H1 (cell line): ENCODE measurements at regions not wholly inside any gene's neighbourhood (a gene's known extent, or its start where the extent isn't known, plus 50 kb on each side); places are given as distances from the start of the nearest gene placed in this dataset.

Source experiments
- CTCF ChIA-PET: fragments of 300-600 bp; sonication (Branson Sonifier 250); formaldehyde crosslinking; loops from one replicate; lab custom pipeline; 2021; ENCODE audit not compliant: partially characterized antibody; lab: Charles Lee
- POLR2A ChIA-PET: fragments of 300-600 bp; sonication (Branson Sonifier 250); formaldehyde crosslinking; loops from one replicate; lab custom pipeline; 2021; ENCODE audit warnings: inconsistent platforms; ENCODE audit not compliant: partially characterized antibody; lab: Charles Lee
- DNase-seq, 2 experiments: peaks; one replicate each; pipeline versions ENCODE4 v3.0.0 to v3.0.0-alpha.2; 2010 to 2022; ENCODE audit warnings: low spot score in 2 of 2, low read depth in 1 of 2, mixed read lengths in 1 of 2
- FAIRE-seq: peaks from 2 replicates; lab custom pipeline; 2011; peaks lifted over from hg19 to GRCh38; lab: Jason Lieb, UNC
- H2AFZ ChIP-seq: 2 replicates; pipeline ENCODE4 v1.8.1; 2012; ENCODE audit warnings: low read length, inconsistent platforms
- H2AK5ac ChIP-seq: 2 replicates; pipeline ENCODE4 v1.6.1; 2013; ENCODE audit warnings: low read depth, low read length
- H2BK120ac ChIP-seq: replicated peaks from 2 replicates; pipeline ENCODE3; 2013; ENCODE audit warnings: low read depth, low read length, inconsistent platforms
- H2BK12ac ChIP-seq: 2 replicates; pipeline ENCODE4 v1.6.1; 2013; ENCODE audit warnings: low read depth, low read length
- H2BK15ac ChIP-seq: 2 replicates; pipeline ENCODE4 v1.6.1; 2013; ENCODE audit warnings: low read length
- H2BK20ac ChIP-seq: 2 replicates; pipeline ENCODE4 v1.6.1; 2013; ENCODE audit warnings: low read length
- H2BK5ac ChIP-seq: 2 replicates; pipeline ENCODE4 v1.6.1; 2013; ENCODE audit warnings: low read depth, low read length
- H3K14ac ChIP-seq: 2 replicates; pipeline ENCODE4 v1.6.1; 2013; ENCODE audit warnings: inconsistent platforms; ENCODE audit not compliant: insufficient read length
- H3K18ac ChIP-seq: 2 replicates; pipeline ENCODE4 v1.6.1; 2013; ENCODE audit warnings: low read length; ENCODE audit errors: extremely low read depth
- H3K23ac ChIP-seq: 2 replicates; pipeline ENCODE4 v1.6.1; 2013; ENCODE audit warnings: inconsistent platforms; ENCODE audit not compliant: insufficient read length
- H3K23me2 ChIP-seq: 2 replicates; pipeline ENCODE4 v1.6.1; 2013; ENCODE audit warnings: low read depth, low read length
- H3K27ac ChIP-seq: 2 replicates; pipeline ENCODE4 v1.6.1; 2011; ENCODE audit warnings: low read depth, low read length, inconsistent platforms
- H3K27me3 ChIP-seq, 4 experiments: replicated peaks in 1 of 4; 1 replicate in 1 of 4; 2 replicates in 3 of 4; pipeline versions ENCODE4 v1.6.1 to v1.8.1; 2011 to 2013; ENCODE audit warnings: low read length in 3 of 4, mild to moderate bottlenecking in 3 of 4, inconsistent platforms in 2 of 4, mixed read lengths in 2 of 4, moderate library complexity in 1 of 4; ENCODE audit not compliant: control insufficient read depth in 3 of 4, insufficient read depth in 3 of 4; ENCODE audit errors: extremely low read depth in 1 of 4
- H3K36me3 ChIP-seq, 4 experiments: 2 replicates each; pipeline versions ENCODE4 v1.6.1 to v1.8.1; 2011 to 2013; ENCODE audit warnings: mild to moderate bottlenecking in 4 of 4, low read length in 3 of 4, moderate library complexity in 2 of 4, control low read depth in 1 of 4, inconsistent platforms in 1 of 4; ENCODE audit not compliant: insufficient read depth in 4 of 4, control insufficient read depth in 2 of 4
- H3K4ac ChIP-seq: replicated peaks from 2 replicates; pipeline ENCODE3; 2013; ENCODE audit warnings: low read length, low read depth, mixed read lengths, inconsistent platforms; ENCODE audit not compliant: insufficient read length
- H3K4me1 ChIP-seq, 4 experiments: replicated peaks in 1 of 4; 1 replicate in 1 of 4; 2 replicates in 3 of 4; pipeline versions ENCODE4 v1.6.1 to v1.8.1; 2011 to 2013; ENCODE audit warnings: low read length in 3 of 4, inconsistent platforms in 2 of 4, mixed read lengths in 1 of 4; ENCODE audit not compliant: insufficient read depth in 4 of 4, control insufficient read depth in 3 of 4
- H3K4me2 ChIP-seq, 2 experiments: 2 replicates each; pipeline versions ENCODE4 v1.6.1 to v1.8.1; 2011 to 2013; ENCODE audit warnings: low read depth in 2 of 2, low read length in 2 of 2, control low read depth in 1 of 2, inconsistent platforms in 1 of 2, mild to moderate bottlenecking in 1 of 2; ENCODE audit not compliant: insufficient read depth in 1 of 2
- H3K4me3 ChIP-seq, 4 experiments: fragments of 200-600, 300-600 bp in 1 of 4; sonication (generic), shearing (Covaris generic), sonication (Bioruptor Twin) in 1 of 4; 2 replicates each; pipeline versions ENCODE4 v1.5.1 to v1.8.1; 2011 to 2016; ENCODE audit warnings: low read length in 4 of 4, low read depth in 3 of 4, control low read depth in 2 of 4, inconsistent platforms in 2 of 4, mild to moderate bottlenecking in 2 of 4, mixed read lengths in 1 of 4, moderate library complexity in 1 of 4; ENCODE audit not compliant: insufficient read depth in 2 of 4; ENCODE audit errors: extremely low read depth in 1 of 4
- H3K56ac ChIP-seq: replicated peaks from 2 replicates; pipeline ENCODE3; 2013; ENCODE audit warnings: low read depth, mild to moderate bottlenecking, mixed read lengths, low read length, inconsistent platforms; ENCODE audit not compliant: insufficient read length
- H3K79me1 ChIP-seq: 2 replicates; pipeline ENCODE4 v1.6.1; 2013; ENCODE audit warnings: low read depth, low read length, control low read depth
- H3K79me2 ChIP-seq, 2 experiments: 2 replicates each; pipeline versions ENCODE4 v1.6.1 to v1.8.1; 2012 to 2013; ENCODE audit warnings: low read length in 2 of 2, mild to moderate bottlenecking in 2 of 2, inconsistent platforms in 1 of 2; ENCODE audit not compliant: insufficient read depth in 2 of 2, control insufficient read depth in 1 of 2
- H3K9ac ChIP-seq, 4 experiments: replicated peaks in 1 of 4; 1 replicate in 1 of 4; 2 replicates in 3 of 4; pipeline versions ENCODE4 v1.6.1 to v1.8.1; 2011 to 2013; ENCODE audit warnings: low read depth in 3 of 4, low read length in 3 of 4, control low read depth in 2 of 4, mild to moderate bottlenecking in 2 of 4, moderate library complexity in 2 of 4, inconsistent platforms in 1 of 4; ENCODE audit errors: extremely low read depth in 1 of 4
- H3K9me3 ChIP-seq, 2 experiments: 2 replicates each; pipeline versions ENCODE4 v1.6.1 to v1.8.1; 2012 to 2013; ENCODE audit warnings: mild to moderate bottlenecking in 2 of 2, moderate library complexity in 2 of 2, control low read depth in 1 of 2, inconsistent platforms in 1 of 2, low read depth in 1 of 2, low read length in 1 of 2, mixed read lengths in 1 of 2; ENCODE audit not compliant: insufficient read depth in 2 of 2
- H4K20me1 ChIP-seq, 2 experiments: replicated peaks in 1 of 2; 2 replicates each; pipeline versions ENCODE3 to v1.8.1; 2011 to 2013; ENCODE audit warnings: inconsistent platforms in 2 of 2, low read length in 2 of 2, mild to moderate bottlenecking in 1 of 2; ENCODE audit not compliant: insufficient read depth in 2 of 2, control insufficient read depth in 1 of 2
- H4K5ac ChIP-seq: 2 replicates; pipeline ENCODE4 v1.6.1; 2013; ENCODE audit warnings: low read length, low read depth, mixed read lengths, inconsistent platforms; ENCODE audit not compliant: insufficient read length
- H4K8ac ChIP-seq: 2 replicates; pipeline ENCODE4 v1.8.0; 2013; ENCODE audit warnings: mild to moderate bottlenecking, moderate library complexity, low read length, inconsistent platforms; ENCODE audit not compliant: insufficient read depth; ENCODE audit errors: extremely low read depth
- H4K91ac ChIP-seq: replicated peaks from 2 replicates; pipeline ENCODE3; 2013; ENCODE audit warnings: low read length, mixed read lengths, inconsistent platforms; ENCODE audit not compliant: insufficient read length
- HDAC6 ChIP-seq: IDR thresholded peaks from one replicate; pipeline ENCODE4 v1.7.1; 2012; ENCODE audit warnings: low read depth, mild to moderate bottlenecking, inconsistent platforms, low read length, moderate library complexity
- WGBS, 2 experiments: shearing (Covaris generic) in 1 of 2; methylation state at CpG; one replicate each; pipeline versions ENCODE4 v1.1.6 to v1.1.7; 2013 to 2015; ENCODE audit warnings: low lambda C conversion rate in 2 of 2, mixed read lengths in 2 of 2, inconsistent platforms in 1 of 2, low coverage in 1 of 2, missing lambda C conversion rate in 1 of 2; ENCODE audit not compliant: insufficient replicate concordance in 2 of 2, insufficient coverage in 1 of 2, insufficient read length in 1 of 2; ENCODE audit errors: extremely low coverage in 1 of 2, missing lambda C conversion rate in 1 of 2; 5-methylcytosine and 5-hydroxymethylcytosine counted together

GRCh38 chr7:155930527-155930926 lies 118.3 kb upstream of the SHH start:
- ChIA-PET CTCF (no interaction called here), POLR2A (no interaction called here)
- H3K79me2 ChIP-seq, result no peaks in the 10 kb centered on the region
- 92% methylated on average over 1 of the region's 1 CpG; no CpG with 5 or more reads in 1 of the 2 experiments for WGBS, 2 experiments
- no peak overlapping the region for H3K9ac ChIP-seq
- no peak overlapping the region for H2AK5ac ChIP-seq
- no peak overlapping the region for H4K91ac ChIP-seq
- no peak overlapping the region for H4K5ac ChIP-seq
- no peak overlapping the region for H3K27ac ChIP-seq
- H2BK20ac ChIP-seq, result no peak overlapping the region
- H3K4me2 ChIP-seq, result no peak overlapping the region
- peak overlapping the region; percentile 23; the same call in 1 of the 2 replicates for H2AFZ ChIP-seq
- H2BK5ac ChIP-seq, result no peak overlapping the region
- H3K18ac ChIP-seq, result no peak overlapping the region
- no peaks in the 10 kb centered on the region; the same call in 1 of the 2 replicates for H3K23me2 ChIP-seq
- H2BK120ac ChIP-seq, result no peak overlapping the region
- H3K56ac ChIP-seq, result no peak overlapping the region
- no peak overlapping the region for H3K4ac ChIP-seq
- H3K23ac ChIP-seq, result no peak overlapping the region
- TF ChIP-seq HDAC6, result no peak
- no peaks in the 10 kb centered on the region for H3K79me1 ChIP-seq
- H2BK12ac ChIP-seq, result no peak overlapping the region
- FAIRE-seq (no peak), DNase-seq (no peak)
- no peak overlapping the region for H2BK15ac ChIP-seq
- no peak overlapping the region for H3K14ac ChIP-seq
- no peaks in the 10 kb centered on the region for H3K4me1 ChIP-seq
- no peaks in the 10 kb centered on the region for H3K36me3 ChIP-seq
- no peak overlapping the region for H3K4me3 ChIP-seq
- H3K27me3 ChIP-seq, result no peaks in the 10 kb centered on the region
- no peak overlapping the region for H4K8ac ChIP-seq
- H3K9me3 ChIP-seq, result peaks cover 0 to 3% of the 10 kb centered on the region in 2 experiments; a peak in 2 of 4 replicates
- H4K20me1 ChIP-seq, result no peaks in the 10 kb centered on the region
